Nephron progenitor cell (in vitro differentiated cells): ENCODE measurements at regions not wholly inside any gene's neighbourhood (a gene's known extent, or its start where the extent isn't known, plus 50 kb on each side); places are given as distances from the start of the nearest gene placed in this dataset.

ENCODE experiments used
- DNase-seq: peaks from one replicate; pipeline ENCODE4 v3.0.0; 2021
- H3K27ac Mint-ChIP-seq: 2 replicates; pipeline ENCODE4 v1.8.0; 2021; ENCODE audit warnings: mild to moderate bottlenecking, moderate library complexity, mixed read lengths
- H3K27me3 Mint-ChIP-seq: 2 replicates; pipeline ENCODE4 v1.8.0; 2021; ENCODE audit warnings: mild to moderate bottlenecking, low read depth, mixed read lengths; ENCODE audit not compliant: poor library complexity
- H3K36me3 Mint-ChIP-seq: 2 replicates; pipeline ENCODE4 v1.8.0; 2021; ENCODE audit warnings: low read depth, mixed read lengths
- H3K4me1 Mint-ChIP-seq: 2 replicates; pipeline ENCODE4 v1.8.0; 2021; ENCODE audit warnings: mixed read lengths
- H3K4me3 Mint-ChIP-seq: 2 replicates; pipeline ENCODE4 v1.8.0; 2021; ENCODE audit warnings: mild to moderate bottlenecking, moderate library complexity, mixed read lengths
- H3K9me3 Mint-ChIP-seq: 2 replicates; pipeline ENCODE4 v1.8.0; 2021; ENCODE audit warnings: mild to moderate bottlenecking, moderate library complexity, mixed read lengths
- TF ChIP-seq, protein P1 (sequence below): fragments of 200-600 bp; sonication (generic); IDR thresholded peaks from 2 replicates; pipeline ENCODE4 v1.5.0; 2021; ENCODE audit warnings: antibody characterized with exemption

- H3K4me3 Mint-ChIP-seq, result no peak overlapping the region
- peaks cover 2% of the 10 kb centered on the region for H3K4me1 Mint-ChIP-seq
- no peak for DNase-seq
- H3K27me3 Mint-ChIP-seq, result peaks cover 27% of the 10 kb centered on the region
- TF ChIP-seq, protein P1, sequence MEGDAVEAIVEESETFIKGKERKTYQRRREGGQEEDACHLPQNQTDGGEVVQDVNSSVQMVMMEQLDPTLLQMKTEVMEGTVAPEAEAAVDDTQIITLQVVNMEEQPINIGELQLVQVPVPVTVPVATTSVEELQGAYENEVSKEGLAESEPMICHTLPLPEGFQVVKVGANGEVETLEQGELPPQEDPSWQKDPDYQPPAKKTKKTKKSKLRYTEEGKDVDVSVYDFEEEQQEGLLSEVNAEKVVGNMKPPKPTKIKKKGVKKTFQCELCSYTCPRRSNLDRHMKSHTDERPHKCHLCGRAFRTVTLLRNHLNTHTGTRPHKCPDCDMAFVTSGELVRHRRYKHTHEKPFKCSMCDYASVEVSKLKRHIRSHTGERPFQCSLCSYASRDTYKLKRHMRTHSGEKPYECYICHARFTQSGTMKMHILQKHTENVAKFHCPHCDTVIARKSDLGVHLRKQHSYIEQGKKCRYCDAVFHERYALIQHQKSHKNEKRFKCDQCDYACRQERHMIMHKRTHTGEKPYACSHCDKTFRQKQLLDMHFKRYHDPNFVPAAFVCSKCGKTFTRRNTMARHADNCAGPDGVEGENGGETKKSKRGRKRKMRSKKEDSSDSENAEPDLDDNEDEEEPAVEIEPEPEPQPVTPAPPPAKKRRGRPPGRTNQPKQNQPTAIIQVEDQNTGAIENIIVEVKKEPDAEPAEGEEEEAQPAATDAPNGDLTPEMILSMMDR, result no peak
- no peaks in the 10 kb centered on the region for H3K36me3 Mint-ChIP-seq
- H3K27ac Mint-ChIP-seq, result no peak overlapping the region
- H3K9me3 Mint-ChIP-seq, result no peaks in the 10 kb centered on the region
These were observed 115.7 kb upstream of the PRMT8 start for GRCh38 chr12:3375326-3375725.

GRCh38 chr12:3376779-3377455, 114.1 kb upstream of the PRMT8 start:
- Mint-ChIP-seq H3K27ac (no peak overlapping the region), H3K4me3 (no peak overlapping the region), H3K4me1 (peaks cover 18% of the 10 kb centered on the region), H3K36me3 (no peaks in the 10 kb centered on the region), H3K27me3 (peaks cover 22% of the 10 kb centered on the region), H3K9me3 (no peaks in the 10 kb centered on the region)
- TF ChIP-seq, protein P1, result no peak
- no peak for DNase-seq

GRCh38 chr12:3378655-3379054, 112.3 kb upstream of the PRMT8 start:
- no peak overlapping the region for H3K4me3 Mint-ChIP-seq
- H3K27ac Mint-ChIP-seq, result no peak overlapping the region
- peaks cover 17% of the 10 kb centered on the region for H3K27me3 Mint-ChIP-seq
- no peaks in the 10 kb centered on the region for H3K36me3 Mint-ChIP-seq
- H3K4me1 Mint-ChIP-seq, result peaks cover 18% of the 10 kb centered on the region
- TF ChIP-seq, protein P1, result no peak
- H3K9me3 Mint-ChIP-seq, result peaks cover 1% of the 10 kb centered on the region
- DNase-seq, result no peak

- peaks cover 3% of the 10 kb centered on the region for H3K9me3 Mint-ChIP-seq
- no peak for DNase-seq
- peaks cover 17% of the 10 kb centered on the region for H3K27me3 Mint-ChIP-seq
- H3K36me3 Mint-ChIP-seq, result no peaks in the 10 kb centered on the region
- no peak overlapping the region for H3K4me3 Mint-ChIP-seq
- TF ChIP-seq, protein P1, result no peak
- H3K27ac Mint-ChIP-seq, result no peak overlapping the region
- peaks cover 18% of the 10 kb centered on the region for H3K4me1 Mint-ChIP-seq
These were observed 111.9 kb upstream of the PRMT8 start for GRCh38 chr12:3379079-3379478.

DNA sequence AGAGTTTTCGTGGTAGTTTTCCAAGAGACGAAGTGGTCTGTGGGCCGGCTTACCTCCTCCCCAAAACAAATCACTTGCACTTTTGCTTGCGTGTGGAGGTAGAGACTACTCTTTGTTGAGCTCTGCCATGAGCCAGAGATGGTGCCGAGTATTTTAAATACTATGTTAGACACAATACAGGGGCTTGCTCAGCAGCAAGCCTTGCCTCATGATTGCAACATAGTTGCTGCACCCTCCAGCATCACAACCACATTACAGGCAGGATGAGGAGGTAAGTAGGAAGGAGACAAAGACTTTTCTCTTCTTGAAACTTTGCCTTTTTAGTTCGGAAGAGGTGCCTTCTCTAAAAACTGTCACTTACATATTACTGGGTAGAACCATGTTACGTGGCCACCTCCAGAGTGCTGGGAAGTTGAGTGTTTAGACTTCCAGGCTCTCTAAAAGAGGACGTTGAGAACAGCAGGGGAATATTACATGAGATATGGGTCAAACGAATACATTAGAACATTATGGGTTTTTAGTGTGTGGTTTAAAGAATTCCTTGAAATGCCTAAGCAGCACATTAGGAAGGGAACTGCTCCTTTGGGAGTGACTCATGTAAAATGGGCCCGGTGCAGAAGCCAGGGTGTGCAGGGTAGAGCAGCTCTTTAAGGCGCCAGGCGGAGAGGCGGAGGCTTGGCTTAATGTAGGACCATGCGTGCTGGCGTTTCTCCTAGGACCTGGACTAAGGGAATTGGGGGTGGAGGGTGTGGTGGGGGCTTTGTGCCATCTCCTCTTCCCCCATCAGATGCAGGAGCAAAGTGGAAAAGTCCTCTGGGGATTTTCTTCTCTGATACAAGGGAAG, 110.6 kb upstream of the PRMT8 start:
- TF ChIP-seq, protein P1, result no peak
- no peak overlapping the region for H3K4me3 Mint-ChIP-seq
- H3K4me1 Mint-ChIP-seq, result peaks cover 18% of the 10 kb centered on the region
- H3K27me3 Mint-ChIP-seq, result peaks cover 10% of the 10 kb centered on the region
- peaks cover 3% of the 10 kb centered on the region for H3K9me3 Mint-ChIP-seq
- no peak overlapping the region for H3K27ac Mint-ChIP-seq
- no peaks in the 10 kb centered on the region for H3K36me3 Mint-ChIP-seq
- no peak for DNase-seq
